ENCODE measurements at regions not wholly inside any gene's neighbourhood (a gene's known extent, or its start where the extent isn't known, plus 50 kb on each side); places are given as distances from the start of the nearest gene placed in this dataset.

- DNase-seq (ENCODE audit: low read depth, low spot score) (no peak), ATAC-seq (no peak)
- Histone ChIP-seq H3K27me3 (ENCODE audit: control insufficient read depth, insufficient read depth, low read length) (no peaks in the 10 kb centered on the region), H3K4me3 (ENCODE audit: low read depth in 2 of 2, low read length in 2 of 2) (no peak overlapping the region), H3K4me1 (ENCODE audit: control insufficient read depth, insufficient read depth, low read length) (no peaks in the 10 kb centered on the region), H3K27ac (ENCODE audit: low read length) (no peak overlapping the region), H3K9me3 (ENCODE audit: control insufficient read depth, insufficient read depth, low read depth, low read length) (no peaks in the 10 kb centered on the region), H3K36me3 (ENCODE audit: control insufficient read depth, insufficient read depth, low read length) (no peaks in the 10 kb centered on the region)
- ChIA-PET POLR2A (no interaction called here), CTCF (no interaction called here)
- intact Hi-C loops (cut with micrococcal nuclease; ENCODE audit: unreplicated experiment) = no loop called here
- in situ Hi-C loops (cut with HindIII; ENCODE audit: low pct_unique_long_range_greater_than_20kb, low sequenced_read_pairs) = no loop called here
- no TSS peak for BruUV-seq (replicated peaks)
- TF ChIP-seq POLR2AphosphoS5 (IDR thresholded peaks at IDR 0.05; ENCODE audit: low read depth, low read length) (no peak), SIN3A (IDR thresholded peaks at IDR 0.05; ENCODE audit: borderline replicate concordance, insufficient read depth, low read depth, low read length) (no peak), CTCF (IDR thresholded peaks at IDR 0.05) (no peak), REST (IDR thresholded peaks at IDR 0.05; ENCODE audit: insufficient read depth in 1 of 2, low read depth in 2 of 2, low read length in 1 of 2) (no peak), TCF7L2 (IDR thresholded peaks at IDR 0.05; ENCODE audit: low read depth, low read length) (no peak)
Measured at GRCh38 chr3:76694063-76694462, 345.8 kb upstream of the ROBO2 start.

GRCh38 chr3:76698136-76698706 is 341.7 kb upstream of the ROBO2 start:
- Histone ChIP-seq H3K27me3 (ENCODE audit: control insufficient read depth, insufficient read depth, low read length) (no peaks in the 10 kb centered on the region), H3K4me1 (ENCODE audit: control insufficient read depth, insufficient read depth, low read length) (no peaks in the 10 kb centered on the region), H3K27ac (ENCODE audit: low read length) (no peak overlapping the region), H3K36me3 (ENCODE audit: control insufficient read depth, insufficient read depth, low read length) (no peaks in the 10 kb centered on the region), H3K4me3 (ENCODE audit: low read depth in 2 of 2, low read length in 2 of 2) (no peak overlapping the region), H3K9me3 (ENCODE audit: control insufficient read depth, insufficient read depth, low read depth, low read length) (no peaks in the 10 kb centered on the region)
- POLR2A ChIA-PET = no interaction called here
- DNase-seq (ENCODE audit: low read depth, low spot score) = no peak
- CTCF ChIA-PET = no interaction called here
- intact Hi-C loops (cut with micrococcal nuclease; ENCODE audit: unreplicated experiment) = no loop called here
- TF ChIP-seq SIN3A (IDR thresholded peaks at IDR 0.05; ENCODE audit: borderline replicate concordance, insufficient read depth, low read depth, low read length) = no peak
- no peak for TF ChIP-seq TCF7L2 (IDR thresholded peaks at IDR 0.05; ENCODE audit: low read depth, low read length)
- no peak for TF ChIP-seq CTCF (IDR thresholded peaks at IDR 0.05)
- no peak for TF ChIP-seq POLR2AphosphoS5 (IDR thresholded peaks at IDR 0.05; ENCODE audit: low read depth, low read length)
- TF ChIP-seq REST (IDR thresholded peaks at IDR 0.05; ENCODE audit: insufficient read depth in 1 of 2, low read depth in 2 of 2, low read length in 1 of 2) = no peak
- in situ Hi-C loops (cut with HindIII; ENCODE audit: low pct_unique_long_range_greater_than_20kb, low sequenced_read_pairs) = no loop called here
- BruUV-seq (replicated peaks) = no TSS peak
- ATAC-seq = no peak

All from Panc1 (cell line).